Gastroesophageal sphincter (tissue), 4 donors: ENCODE measurements at regions not wholly inside any gene's neighbourhood (a gene's known extent, or its start where the extent isn't known, plus 50 kb on each side); places are given as distances from the start of the nearest gene placed in this dataset.

ENCODE experiments used
- ATAC-seq: fragments of 150-250 bp; one replicate; pipeline ENCODE4 v1.9.1; 2016; ENCODE audit warnings: mild to moderate bottlenecking, moderate library complexity
- H3K27ac ChIP-seq, 4 donors: fragments of 200-600 bp; sonication (generic) in 3 of 4; 1 replicate in 3 of 4; 2 replicates in 1 of 4; pipeline ENCODE4 v1.5.1; 2016 to 2019
- H3K27me3 ChIP-seq: fragments of 200-600 bp; sonication (generic); one replicate; pipeline ENCODE4 v1.5.1; 2019
- H3K36me3 ChIP-seq, 2 donors: fragments of 200-600 bp; sonication (generic); one replicate each; pipeline ENCODE4 v1.5.1; 2019; ENCODE audit warnings: control low read depth in 1 of 2
- H3K4me1 ChIP-seq, 3 donors: fragments of 200-600 bp; sonication (generic); 1 replicate in 2 of 3; 2 replicates in 1 of 3; pipeline ENCODE4 v1.5.1; 2016 to 2019; ENCODE audit warnings: control low read depth in 2 of 3
- H3K4me3 ChIP-seq, 2 donors: fragments of 200-600 bp; sonication (generic); one replicate each; pipeline ENCODE4 v1.5.1; 2019; ENCODE audit warnings: mild to moderate bottlenecking in 1 of 2, moderate library complexity in 1 of 2
- H3K9me3 ChIP-seq, 3 donors: fragments of 200-600 bp; sonication (generic); one replicate each; pipeline ENCODE4 v1.5.1; 2017 to 2019; ENCODE audit warnings: control low read depth in 2 of 3
- CTCF ChIP-seq, 4 experiments: fragments of 200-600 bp in 2 of 4; fragments of 450-650 bp in 2 of 4; sonication (generic) in 1 of 4; IDR thresholded peaks; one replicate each; pipeline ENCODE4 v1.5.1; 2017 to 2019; ENCODE audit warnings: antibody characterized with exemption in 4 of 4, mild to moderate bottlenecking in 2 of 4, moderate library complexity in 2 of 4
- EP300 ChIP-seq: sonication (generic); formaldehyde crosslinking; IDR thresholded peaks from one replicate; pipeline ENCODE4 v1.6.1; 2017; ENCODE audit warnings: antibody characterized with exemption, mild to moderate bottlenecking
- POLR2A ChIP-seq, 2 donors: fragments of 450-650 bp; IDR thresholded peaks; one replicate each; pipeline ENCODE4 v1.6.1; 2017; ENCODE audit warnings: antibody characterized with exemption in 2 of 2, mild to moderate bottlenecking in 2 of 2, moderate library complexity in 1 of 2
- POLR2AphosphoS5 ChIP-seq: sonication (generic); formaldehyde crosslinking; IDR thresholded peaks from one replicate; pipeline ENCODE4 v1.6.1; 2017; ENCODE audit warnings: antibody characterized with exemption
- WGBS, 2 donors: methylation state at CpG; one replicate each; pipeline ENCODE4 v1.1.5; 2018; ENCODE audit warnings: low coverage in 1 of 2; 5-methylcytosine and 5-hydroxymethylcytosine counted together

- TF ChIP-seq POLR2AphosphoS5 = no peak
- TF ChIP-seq POLR2A (IDR thresholded peaks at IDR 0.05) = no peak
- TF ChIP-seq EP300 = no peak
- no peak for TF ChIP-seq CTCF (IDR thresholded peaks at IDR 0.05)
- no peak overlapping the region for H3K4me3 ChIP-seq
- H3K36me3 ChIP-seq = no peaks in the 10 kb centered on the region
- H3K4me1 ChIP-seq = no peaks in the 10 kb centered on the region
- 87 to 91% methylated on average over 4 of the region's 4 CpGs for WGBS, 2 donors
- no peaks in the 10 kb centered on the region for H3K27me3 ChIP-seq
- no peak for ATAC-seq
- no peak overlapping the region for H3K27ac ChIP-seq
- peaks cover 0 to 15% (median 0%) of the 10 kb centered on the region in 3 donors for H3K9me3 ChIP-seq
These were observed 1432.8 kb downstream of the CDH11 start for GRCh38 chr16:63689068-63689467.

- Histone ChIP-seq H3K4me3 (no peak overlapping the region), H3K27me3 (no peaks in the 10 kb centered on the region), H3K4me1 (no peaks in the 10 kb centered on the region), H3K27ac (no peak overlapping the region), H3K9me3 (peaks cover 0 to 8% (median 0%) of the 10 kb centered on the region in 3 donors), H3K36me3 (no peaks in the 10 kb centered on the region)
- no peak for TF ChIP-seq EP300
- WGBS, 2 donors = 74 to 80% methylated on average over 4 to 5 of the region's 8 CpGs
- no peak for ATAC-seq
These were observed 1437.4 kb downstream of the CDH11 start for GRCh38 chr16:63684149-63685101.

- H3K27me3 ChIP-seq = no peaks in the 10 kb centered on the region
- no peak overlapping the region for H3K27ac ChIP-seq
- WGBS, 2 donors = 59 to 70% methylated on average over 3 of the region's 3 CpGs
- no peaks in the 10 kb centered on the region for H3K36me3 ChIP-seq
- peaks cover 0 to 8% (median 0%) of the 10 kb centered on the region in 3 donors for H3K9me3 ChIP-seq
- no peaks in the 10 kb centered on the region for H3K4me1 ChIP-seq
- no peak for ATAC-seq
- no peak overlapping the region for H3K4me3 ChIP-seq
- TF ChIP-seq EP300 (no peak), CTCF (IDR thresholded peaks at IDR 0.05) (no peak), POLR2A (IDR thresholded peaks at IDR 0.05) (no peak), POLR2AphosphoS5 (no peak)
These were observed 1439.0 kb downstream of the CDH11 start for GRCh38 chr16:63682844-63683243.

- Histone ChIP-seq H3K4me3 (no peak overlapping the region), H3K27ac (no peak overlapping the region), H3K4me1 (no peaks in the 10 kb centered on the region), H3K36me3 (no peaks in the 10 kb centered on the region), H3K27me3 (no peaks in the 10 kb centered on the region), H3K9me3 (no peaks in the 10 kb centered on the region)
- ATAC-seq = no peak
- 18 to 33% methylated on average over 2 of the region's 2 CpGs for WGBS, 2 donors
- TF ChIP-seq CTCF (IDR thresholded peaks at IDR 0.05) (no peak), POLR2A (IDR thresholded peaks at IDR 0.05) (no peak), EP300 (no peak), POLR2AphosphoS5 (no peak)
These were observed 1449.4 kb downstream of the CDH11 start for GRCh38 chr16:63672493-63672892.

GRCh38 chr16:63663155-63663554 lies 1458.7 kb downstream of the CDH11 start:
- no peaks in the 10 kb centered on the region for H3K36me3 ChIP-seq
- H3K4me3 ChIP-seq = no peak overlapping the region
- TF ChIP-seq POLR2AphosphoS5 (no peak), CTCF (IDR thresholded peaks at IDR 0.05) (no peak), POLR2A (IDR thresholded peaks at IDR 0.05) (no peak), EP300 (no peak)
- WGBS, 2 donors = 85 to 100% methylated on average over 1 of the region's 1 CpG
- no peaks in the 10 kb centered on the region for H3K27me3 ChIP-seq
- H3K4me1 ChIP-seq = no peaks in the 10 kb centered on the region
- ATAC-seq = no peak
- H3K27ac ChIP-seq = no peak overlapping the region
- H3K9me3 ChIP-seq = no peaks in the 10 kb centered on the region
